Endothelial cell of umbilical vein (primary cell): ENCODE measurements at regions not wholly inside any gene's neighbourhood (a gene's known extent, or its start where the extent isn't known, plus 50 kb on each side); places are given as distances from the start of the nearest gene placed in this dataset.

Experiments used
- GATA2 ChIP-seq: IDR thresholded peaks from 2 replicates; pipeline ENCODE4 v1.7.0; 2011; ENCODE audit warnings: low read depth, mild to moderate bottlenecking, moderate library complexity, mixed read lengths, low read length; ENCODE audit not compliant: insufficient read length, insufficient read depth
- TF ChIP-seq, protein P1 (sequence below), 2 donors: IDR thresholded peaks; 1 replicate in 1 of 2; 2 replicates in 1 of 2; pipeline ENCODE4 v1.5.1; 2011; ENCODE audit warnings: low read length in 2 of 2, mild to moderate bottlenecking in 2 of 2, moderate library complexity in 2 of 2, control low read depth in 1 of 2, inconsistent platforms in 1 of 2, low read depth in 1 of 2; ENCODE audit not compliant: insufficient read depth in 1 of 2; ENCODE audit errors: extremely low read depth in 1 of 2

- TF ChIP-seq, protein P1, sequence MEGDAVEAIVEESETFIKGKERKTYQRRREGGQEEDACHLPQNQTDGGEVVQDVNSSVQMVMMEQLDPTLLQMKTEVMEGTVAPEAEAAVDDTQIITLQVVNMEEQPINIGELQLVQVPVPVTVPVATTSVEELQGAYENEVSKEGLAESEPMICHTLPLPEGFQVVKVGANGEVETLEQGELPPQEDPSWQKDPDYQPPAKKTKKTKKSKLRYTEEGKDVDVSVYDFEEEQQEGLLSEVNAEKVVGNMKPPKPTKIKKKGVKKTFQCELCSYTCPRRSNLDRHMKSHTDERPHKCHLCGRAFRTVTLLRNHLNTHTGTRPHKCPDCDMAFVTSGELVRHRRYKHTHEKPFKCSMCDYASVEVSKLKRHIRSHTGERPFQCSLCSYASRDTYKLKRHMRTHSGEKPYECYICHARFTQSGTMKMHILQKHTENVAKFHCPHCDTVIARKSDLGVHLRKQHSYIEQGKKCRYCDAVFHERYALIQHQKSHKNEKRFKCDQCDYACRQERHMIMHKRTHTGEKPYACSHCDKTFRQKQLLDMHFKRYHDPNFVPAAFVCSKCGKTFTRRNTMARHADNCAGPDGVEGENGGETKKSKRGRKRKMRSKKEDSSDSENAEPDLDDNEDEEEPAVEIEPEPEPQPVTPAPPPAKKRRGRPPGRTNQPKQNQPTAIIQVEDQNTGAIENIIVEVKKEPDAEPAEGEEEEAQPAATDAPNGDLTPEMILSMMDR (IDR thresholded peaks at IDR 0.05; ENCODE audit: extremely low read depth in 1 of 2, insufficient read depth in 1 of 2, low read depth in 1 of 2, low read length in 2 of 2) = no peak
- TF ChIP-seq GATA2 = no peak
Observed at GRCh38 chr10:118518095-118518494, 77.4 kb downstream of the PRLHR start.
